Breast epithelium (tissue), 3 donors: ENCODE measurements at regions not wholly inside any gene's neighbourhood (a gene's known extent, or its start where the extent isn't known, plus 50 kb on each side); places are given as distances from the start of the nearest gene placed in this dataset.

Source experiments
- POLR2AphosphoS5 ChIP-seq, 3 donors: sonication (generic); formaldehyde crosslinking; IDR thresholded peaks; one replicate each; pipeline ENCODE4 v1.6.1; 2017; ENCODE audit warnings: antibody characterized with exemption in 3 of 3
- TF ChIP-seq, protein P1 (sequence below), 3 donors: fragments of 450-650 bp; IDR thresholded peaks; one replicate each; pipeline ENCODE4 v1.5.1; 2016 to 2017; ENCODE audit warnings: antibody characterized with exemption in 3 of 3, mild to moderate bottlenecking in 3 of 3, moderate library complexity in 3 of 3

DNA sequence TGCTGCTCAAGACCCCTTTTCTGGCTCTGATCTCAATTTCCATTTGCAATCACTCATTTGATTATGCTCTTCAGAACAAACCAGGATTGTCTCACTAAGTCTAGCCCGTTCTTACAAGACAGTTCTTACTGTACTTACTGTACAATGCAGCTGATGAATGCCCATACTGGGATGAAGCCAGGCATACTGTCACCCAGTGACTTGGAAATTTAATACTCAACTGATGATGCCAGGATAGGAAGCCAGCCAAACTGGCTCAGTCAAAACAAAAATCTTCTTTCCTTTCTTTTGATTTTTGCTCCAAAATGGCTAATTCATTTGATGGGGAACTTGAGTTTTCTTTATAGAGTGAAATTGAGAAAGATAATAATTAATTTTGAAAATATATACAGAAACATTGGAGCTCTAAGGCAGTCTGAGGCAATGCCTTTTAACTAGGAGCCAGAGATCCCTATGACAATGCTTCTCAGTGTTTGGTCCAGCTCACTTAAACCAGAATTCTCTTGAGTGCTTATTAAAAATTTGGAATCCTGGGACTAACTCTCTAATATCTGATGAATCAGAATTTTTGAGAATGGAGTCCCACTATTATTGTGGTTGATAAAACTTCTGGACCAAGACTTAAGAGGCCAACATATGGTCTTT, 265.6 kb upstream of the THBS1 start:
- TF ChIP-seq POLR2AphosphoS5 (IDR thresholded peaks at IDR 0.05): no peak
- TF ChIP-seq, protein P1, sequence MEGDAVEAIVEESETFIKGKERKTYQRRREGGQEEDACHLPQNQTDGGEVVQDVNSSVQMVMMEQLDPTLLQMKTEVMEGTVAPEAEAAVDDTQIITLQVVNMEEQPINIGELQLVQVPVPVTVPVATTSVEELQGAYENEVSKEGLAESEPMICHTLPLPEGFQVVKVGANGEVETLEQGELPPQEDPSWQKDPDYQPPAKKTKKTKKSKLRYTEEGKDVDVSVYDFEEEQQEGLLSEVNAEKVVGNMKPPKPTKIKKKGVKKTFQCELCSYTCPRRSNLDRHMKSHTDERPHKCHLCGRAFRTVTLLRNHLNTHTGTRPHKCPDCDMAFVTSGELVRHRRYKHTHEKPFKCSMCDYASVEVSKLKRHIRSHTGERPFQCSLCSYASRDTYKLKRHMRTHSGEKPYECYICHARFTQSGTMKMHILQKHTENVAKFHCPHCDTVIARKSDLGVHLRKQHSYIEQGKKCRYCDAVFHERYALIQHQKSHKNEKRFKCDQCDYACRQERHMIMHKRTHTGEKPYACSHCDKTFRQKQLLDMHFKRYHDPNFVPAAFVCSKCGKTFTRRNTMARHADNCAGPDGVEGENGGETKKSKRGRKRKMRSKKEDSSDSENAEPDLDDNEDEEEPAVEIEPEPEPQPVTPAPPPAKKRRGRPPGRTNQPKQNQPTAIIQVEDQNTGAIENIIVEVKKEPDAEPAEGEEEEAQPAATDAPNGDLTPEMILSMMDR (IDR thresholded peaks at IDR 0.05): no peak
